HCT116 (cell line): ENCODE measurements at regions not wholly inside any gene's neighbourhood (a gene's known extent, or its start where the extent isn't known, plus 50 kb on each side); places are given as distances from the start of the nearest gene placed in this dataset.

Source experiments
- ATAC-seq: fragments of 200-7000 bp; cut with Tn5 transposase; 2 replicates; pipeline ENCODE4 v1.9.1; 2020; ENCODE audit warnings: mild to moderate bottlenecking, moderate library complexity
- BruUV-seq: library from RNA; stranded (reverse); fragments of 400-500 nt; replicated peaks from 2 replicates; lab custom pipeline; 2021; lab: Mats Ljungman, UMichigan
- CTCF ChIA-PET: fragments of 300-600 bp; sonication (Branson Sonifier 250); formaldehyde crosslinking; loops from one replicate; lab custom pipeline; 2021; ENCODE audit warnings: antibody characterized with exemption; lab: Charles Lee
- POLR2A ChIA-PET: fragments of 300-600, 350-600 bp; sonication (Branson Sonifier 250); formaldehyde crosslinking; loops from one replicate; lab custom pipeline; 2021; ENCODE audit warnings: antibody characterized with exemption; lab: Charles Lee
- RAD21 ChIA-PET, 2 experiments: fragments of 300-600 bp; sonication (Branson Sonifier 250); formaldehyde crosslinking; loops; one replicate each; lab custom pipeline; 2023; ENCODE audit warnings: low total read pairs in 2 of 2; ENCODE audit not compliant: uncharacterized antibody in 2 of 2, unreplicated experiment in 2 of 2, low non-redundant PET in 1 of 2; lab: Charles Lee
- DNase-seq: peaks from one replicate; pipeline ENCODE4 v3.0.0-alpha.2; 2010; ENCODE audit warnings: low read depth, low spot score
- H2AFZ ChIP-seq: fragments of 200-600 bp; shearing (Covaris generic), sonication (generic); 2 replicates; pipeline ENCODE4 v1.6.1; 2017; ENCODE audit warnings: low read depth, mixed run types, mixed read lengths, antibody characterized with exemption, low read length; ENCODE audit not compliant: poor library complexity, severe bottlenecking
- H3K27ac ChIP-seq: 2 replicates; pipeline ENCODE4 v1.5.1; 2012; ENCODE audit warnings: low read depth, low read length
- H3K27me3 ChIP-seq: fragments of 200-600 bp; sonication (generic); 2 replicates; pipeline ENCODE4 v1.6.1; 2016; ENCODE audit warnings: mixed run types, low read length, mixed read lengths; ENCODE audit not compliant: insufficient read depth
- H3K36me3 ChIP-seq, 2 experiments: fragments of 200-500 bp in 1 of 2; fragments of 200-600 bp in 1 of 2; sonication (Bioruptor generic) in 1 of 2; sonication (generic) in 1 of 2; 2 replicates each; pipeline versions ENCODE4 v1.5.1 to v1.6.1; 2014 to 2016; ENCODE audit warnings: low read length in 2 of 2, inconsistent platforms in 1 of 2, mixed read lengths in 1 of 2, mixed run types in 1 of 2; ENCODE audit not compliant: insufficient read depth in 2 of 2, control insufficient read depth in 1 of 2
- H3K4me1 ChIP-seq, 2 experiments: fragments of 200-600 bp in 1 of 2; sonication (generic) in 1 of 2; 2 replicates each; pipeline versions ENCODE4 v1.5.1 to v1.6.1; 2012 to 2017; ENCODE audit warnings: low read length in 2 of 2, inconsistent platforms in 1 of 2, mild to moderate bottlenecking in 1 of 2, mixed read lengths in 1 of 2, mixed run types in 1 of 2, moderate library complexity in 1 of 2; ENCODE audit not compliant: insufficient read depth in 2 of 2, control insufficient read depth in 1 of 2
- H3K4me2 ChIP-seq: fragments of 200-600 bp; sonication (generic); 2 replicates; pipeline ENCODE4 v1.6.1; 2017; ENCODE audit warnings: mixed run types, low read length, mixed read lengths
- H3K4me3 ChIP-seq, 2 experiments: fragments of 200-600 bp in 1 of 2; sonication (generic) in 1 of 2; replicated peaks in 1 of 2; 2 replicates each; pipeline ENCODE4 v1.5.1; 2011 to 2016; ENCODE audit warnings: low read length in 2 of 2, control low read depth in 1 of 2, low read depth in 1 of 2, mild to moderate bottlenecking in 1 of 2, mixed read lengths in 1 of 2, mixed run types in 1 of 2
- H3K79me2 ChIP-seq: fragments of 200-600 bp; sonication (generic); 2 replicates; pipeline ENCODE4 v1.6.1; 2017; ENCODE audit warnings: mild to moderate bottlenecking, mixed run types, low read length, moderate library complexity, mixed read lengths; ENCODE audit not compliant: insufficient read depth
- H3K9ac ChIP-seq: fragments of 200-600 bp; sonication (generic); 2 replicates; pipeline ENCODE4 v1.6.1; 2016; ENCODE audit warnings: low read length, mixed read lengths
- H3K9me2 ChIP-seq: fragments of 200-600 bp; sonication (generic), shearing (Covaris generic); 2 replicates; pipeline ENCODE4 v1.6.1; 2017; ENCODE audit warnings: mixed run types, mild to moderate bottlenecking, moderate library complexity; ENCODE audit not compliant: insufficient read depth
- H3K9me3 ChIP-seq, 2 experiments: fragments of 200-500 bp in 1 of 2; fragments of 200-600 bp in 1 of 2; sonication (Bioruptor generic) in 1 of 2; sonication (generic) in 1 of 2; 2 replicates each; pipeline ENCODE4 v1.6.1; 2014 to 2017; ENCODE audit warnings: low read length in 2 of 2, mixed read lengths in 2 of 2, inconsistent platforms in 1 of 2, low read depth in 1 of 2, mild to moderate bottlenecking in 1 of 2, mixed run types in 1 of 2, moderate library complexity in 1 of 2; ENCODE audit not compliant: control insufficient read depth in 1 of 2, insufficient read depth in 1 of 2
- H4K20me1 ChIP-seq: fragments of 200-600 bp; sonication (generic), shearing (Covaris generic); 2 replicates; pipeline ENCODE4 v1.6.1; 2017; ENCODE audit warnings: mixed run types, mild to moderate bottlenecking, moderate library complexity; ENCODE audit not compliant: insufficient read depth
- CBX3 ChIP-seq: IDR thresholded peaks from 2 replicates; pipeline ENCODE4 v1.6.1; 2012; ENCODE audit warnings: low read depth
- CEBPB ChIP-seq: IDR thresholded peaks from 2 replicates; pipeline ENCODE4 v1.6.1; 2012; ENCODE audit warnings: low read depth
- CTCF ChIP-seq, 3 experiments: fragments of 200-600 bp in 1 of 3; sonication (generic) in 1 of 3; IDR thresholded peaks in 2 of 3; conservative IDR thresholded peaks in 1 of 3; 2 replicates each; pipeline ENCODE4 v1.5.1; 2012 to 2017; ENCODE audit warnings: low read depth in 2 of 3, low read length in 2 of 3, antibody characterized with exemption in 1 of 3, borderline replicate concordance in 1 of 3, control low read depth in 1 of 3, mild to moderate bottlenecking in 1 of 3, mixed read lengths in 1 of 3, mixed run types in 1 of 3, moderate library complexity in 1 of 3; ENCODE audit not compliant: insufficient read depth in 1 of 3
- EZH2 ChIP-seq: fragments of 200-600 bp; sonication (generic); IDR thresholded peaks from 2 replicates; pipeline ENCODE4 v1.6.1; 2017; ENCODE audit warnings: antibody characterized with exemption, mixed run types
- EZH2phosphoT487 ChIP-seq: fragments of 200-600 bp; IDR thresholded peaks from 2 replicates; pipeline ENCODE4 v1.6.1; 2018; ENCODE audit warnings: antibody characterized with exemption, borderline replicate concordance
- RAD21 ChIP-seq: IDR thresholded peaks from 2 replicates; pipeline ENCODE4 v1.6.1; 2012; ENCODE audit warnings: low read depth, mild to moderate bottlenecking
- REST ChIP-seq: IDR thresholded peaks from 2 replicates; pipeline ENCODE4 v1.6.1; 2012; ENCODE audit warnings: low read depth
- TCF7L2 ChIP-seq: IDR thresholded peaks from 2 replicates; pipeline ENCODE4 v1.7.0; 2011; ENCODE audit warnings: borderline replicate concordance, inconsistent platforms; ENCODE audit not compliant: insufficient read depth, insufficient read length; ENCODE audit errors: extremely low read depth
- ZBTB33 ChIP-seq: IDR thresholded peaks from 2 replicates; pipeline ENCODE4 v1.6.1; 2011; ENCODE audit warnings: mild to moderate bottlenecking, low read length, moderate library complexity; ENCODE audit not compliant: insufficient replicate concordance; ENCODE audit errors: extremely low read depth
- ZNF274 ChIP-seq: fragments of 200-500 bp; sonication (Bioruptor generic); IDR thresholded peaks from 2 replicates; pipeline ENCODE4 v1.6.1; 2014; ENCODE audit warnings: mild to moderate bottlenecking, low read depth, low read length, inconsistent platforms
- intact Hi-C: fragments of 100-400 bp; cut with micrococcal nuclease; formaldehyde crosslinking; loops from 2 replicates; pipeline ENCODE4 v1.10.0; 2022

GRCh38 chr17:77022766-77023165 is 118.0 kb upstream of the SEC14L1 start:
- H3K9me3 ChIP-seq, result no peaks in the 10 kb centered on the region
- no peaks in the 10 kb centered on the region for H3K27me3 ChIP-seq
- no peak overlapping the region for H2AFZ ChIP-seq
- H3K9ac ChIP-seq, result no peak overlapping the region
- H3K27ac ChIP-seq, result no peak overlapping the region
- ATAC-seq (peak; percentile 46; the same call in 1 of the 2 replicates), DNase-seq (no peak)
- no peak overlapping the region for H3K4me3 ChIP-seq
- BruUV-seq, result no TSS peak
- H4K20me1 ChIP-seq, result no peaks in the 10 kb centered on the region
- H3K4me2 ChIP-seq, result no peak overlapping the region
- POLR2A ChIA-PET, result no interaction called here
- RAD21 ChIA-PET, result interaction anchor here in 1 of 2 experiments (0.6 kb wide), 1 partner anchor 201 kb away, joined by 4 read pairs; no protein-coding TSS in a partner anchor
- intact Hi-C loops, result no loop called here
- no peaks in the 10 kb centered on the region for H3K4me1 ChIP-seq
- TF ChIP-seq TCF7L2 (no peak), CEBPB (no peak), RAD21 (no peak), EZH2 (no peak), ZNF274 (no peak), CBX3 (no peak)
- no peaks in the 10 kb centered on the region for H3K79me2 ChIP-seq
- H3K9me2 ChIP-seq, result no peaks in the 10 kb centered on the region
- H3K36me3 ChIP-seq, result no peaks in the 10 kb centered on the region
- CTCF ChIA-PET, result interaction anchor here (1.1 to 1.8 kb wide), 2 partner anchors 34 to 35 kb away, joined by 3 to 7 read pairs; no protein-coding TSS in a partner anchor

GRCh38 chr17:77025781-77026180 is 115.0 kb upstream of the SEC14L1 start:
- no peak for ATAC-seq
- H2AFZ ChIP-seq, result no peak overlapping the region
- H4K20me1 ChIP-seq, result no peaks in the 10 kb centered on the region
- TF ChIP-seq CBX3, result no peak
- TF ChIP-seq EZH2phosphoT487, result no peak
- no peak for TF ChIP-seq CTCF (IDR thresholded peaks at IDR 0.05 in 2 of 3, conservative IDR thresholded peaks at IDR 0.05 in 1 of 3; ENCODE audit: borderline replicate concordance in 1 of 3, insufficient read depth in 1 of 3, low read depth in 2 of 3, low read length in 2 of 3)
- no peak for TF ChIP-seq TCF7L2
- no peak for TF ChIP-seq REST
- TF ChIP-seq ZBTB33, result no peak
- no peak overlapping the region for H3K27ac ChIP-seq
- BruUV-seq, result no TSS peak
- no peaks in the 10 kb centered on the region for H3K79me2 ChIP-seq
- H3K4me1 ChIP-seq, result no peaks in the 10 kb centered on the region
- DNase-seq, result no peak
- no peak overlapping the region for H3K9ac ChIP-seq
- H3K4me2 ChIP-seq, result no peak overlapping the region
- POLR2A ChIA-PET, result no interaction called here
- H3K9me3 ChIP-seq, result no peaks in the 10 kb centered on the region
- H3K4me3 ChIP-seq, result no peak overlapping the region
- H3K9me2 ChIP-seq, result no peaks in the 10 kb centered on the region
- intact Hi-C loops, result no loop called here
- CTCF ChIA-PET, result no interaction called here
- no peaks in the 10 kb centered on the region for H3K27me3 ChIP-seq
- no peaks in the 10 kb centered on the region for H3K36me3 ChIP-seq
- RAD21 ChIA-PET, result no interaction called here
